GM08714 (cell line): ENCODE measurements at regions not wholly inside any gene's neighbourhood (a gene's known extent, or its start where the extent isn't known, plus 50 kb on each side); places are given as distances from the start of the nearest gene placed in this dataset.

Experiments used
- H3K4me3 ChIP-seq: fragments of 200-500 bp; sonication (Bioruptor generic); 2 replicates; pipeline ENCODE4 v1.5.1; 2014; ENCODE audit warnings: mild to moderate bottlenecking, low read length, inconsistent platforms
- ZNF274 ChIP-seq: IDR thresholded peaks from 2 replicates; pipeline ENCODE4 v1.6.1; 2012; ENCODE audit warnings: mild to moderate bottlenecking, low read depth, low read length

GRCh38 chr2:217016796-217017419 is 157.0 kb upstream of the TNP1 start:
- TF ChIP-seq ZNF274: no peak
- H3K4me3 ChIP-seq: no peak overlapping the region

GRCh38 chr2:217014328-217015105 is 154.7 kb upstream of the TNP1 start:
- no peak for TF ChIP-seq ZNF274

DNA sequence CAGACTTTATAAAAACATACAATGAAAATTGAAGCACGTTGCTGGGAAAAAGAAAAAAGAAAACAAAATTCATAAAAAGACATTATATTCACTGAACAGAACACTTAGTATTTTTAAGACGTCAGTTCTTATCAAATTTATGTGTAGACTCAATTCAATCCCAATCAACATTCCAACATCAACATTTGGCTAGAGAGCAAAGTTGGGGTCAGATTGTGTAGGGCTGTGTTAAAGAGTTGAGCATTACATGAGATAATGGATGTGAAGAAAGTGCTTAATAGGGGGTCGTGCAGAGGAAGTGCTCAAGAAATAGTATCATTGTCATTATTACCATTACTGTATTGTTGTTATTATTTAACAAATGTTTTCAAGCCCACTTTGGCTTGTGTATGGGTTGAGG is 154.1 kb upstream of the TNP1 start:
- no peak for TF ChIP-seq ZNF274
- no peak overlapping the region for H3K4me3 ChIP-seq

More at GRCh38 chr2:217014328-217015105, 154.7 kb upstream of the TNP1 start:
- H3K4me3 ChIP-seq: no peak overlapping the region

DNA sequence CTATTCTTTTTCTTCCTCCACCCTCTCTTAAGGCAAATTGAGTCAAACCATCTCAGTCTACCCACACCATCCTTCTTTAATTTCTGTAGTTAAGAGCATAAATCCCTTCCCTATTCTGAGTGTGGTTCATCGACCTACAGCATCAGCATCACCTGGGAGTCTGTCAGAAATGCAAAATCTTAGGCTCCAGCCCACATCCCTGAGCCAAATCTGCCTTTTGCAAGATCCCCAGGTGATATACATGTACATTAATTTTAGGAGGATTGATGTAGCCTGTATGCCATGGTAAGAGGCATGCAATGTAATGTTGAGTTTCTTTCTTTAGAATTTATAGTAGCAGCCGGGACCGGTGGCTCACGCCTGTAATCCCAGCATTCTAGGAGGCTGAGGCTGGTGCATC is 151.7 kb upstream of the TNP1 start:
- H3K4me3 ChIP-seq: no peak overlapping the region
- no peak for TF ChIP-seq ZNF274

GRCh38 chr2:217010173-217010572 is 150.3 kb upstream of the TNP1 start:
- TF ChIP-seq ZNF274: no peak

DNA sequence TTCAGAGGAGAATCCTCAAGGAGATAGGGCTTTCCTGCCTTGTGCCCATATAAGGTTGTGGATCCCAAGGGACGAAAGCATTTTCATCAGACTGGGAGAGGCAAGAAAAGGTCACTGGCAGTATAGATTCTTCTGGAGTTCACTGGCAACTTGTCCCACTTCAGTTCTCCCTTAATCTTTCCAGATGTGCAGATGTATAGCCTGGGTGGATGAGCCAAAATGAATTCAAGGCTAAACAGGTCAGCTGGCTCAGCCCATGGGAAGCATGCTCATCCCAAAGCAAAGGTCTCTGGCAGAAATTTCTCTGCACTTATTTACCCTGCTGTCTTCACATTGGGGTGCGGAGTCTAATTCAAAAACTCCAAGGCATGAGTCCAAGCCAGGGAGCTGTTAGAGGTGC is 148.9 kb upstream of the TNP1 start:
- no peak for TF ChIP-seq ZNF274
- no peak overlapping the region for H3K4me3 ChIP-seq

More at GRCh38 chr2:217010173-217010572, 150.3 kb upstream of the TNP1 start:
- no peak overlapping the region for H3K4me3 ChIP-seq

DNA sequence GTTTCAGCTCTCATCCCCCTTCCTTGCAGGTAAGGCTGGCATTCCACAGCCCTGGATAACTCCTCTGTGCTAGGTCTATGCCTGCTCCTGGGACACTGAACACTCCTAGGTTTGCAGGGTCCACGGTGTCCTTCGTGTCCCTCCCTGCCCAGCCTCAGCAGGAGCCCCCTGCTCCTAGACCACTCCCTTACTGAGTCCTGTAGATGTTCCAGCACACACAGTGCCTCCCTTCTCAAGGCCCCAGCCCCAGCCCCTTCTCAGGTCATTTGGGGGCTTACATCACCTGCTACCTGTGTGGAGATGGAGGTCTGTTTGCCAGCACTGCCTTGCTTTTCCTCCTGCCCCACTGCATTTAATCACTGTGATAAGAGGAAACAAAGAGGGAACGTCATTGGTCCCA is 146.4 kb upstream of the TNP1 start:
- no peak for TF ChIP-seq ZNF274
- no peak overlapping the region for H3K4me3 ChIP-seq

DNA sequence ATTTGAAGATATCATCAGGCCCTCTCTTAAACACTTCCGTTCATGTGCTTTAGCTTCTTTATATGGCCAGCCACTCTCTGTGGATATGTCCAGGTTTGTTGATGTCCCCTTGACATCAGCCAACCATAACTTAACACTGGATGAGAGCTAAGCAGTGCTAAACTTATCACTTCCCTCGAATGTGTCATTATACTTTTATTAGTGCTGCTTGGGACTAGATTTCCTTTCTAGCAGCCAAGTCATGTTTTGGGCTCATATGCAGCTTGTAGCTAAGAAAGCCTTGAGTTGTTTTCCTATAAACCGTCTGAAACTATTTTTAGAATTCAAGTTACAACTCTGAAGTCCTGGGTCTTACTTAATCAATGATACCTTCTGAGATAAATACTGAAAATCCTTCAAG is 144.8 kb upstream of the TNP1 start:
- no peak overlapping the region for H3K4me3 ChIP-seq
- TF ChIP-seq ZNF274: no peak

DNA sequence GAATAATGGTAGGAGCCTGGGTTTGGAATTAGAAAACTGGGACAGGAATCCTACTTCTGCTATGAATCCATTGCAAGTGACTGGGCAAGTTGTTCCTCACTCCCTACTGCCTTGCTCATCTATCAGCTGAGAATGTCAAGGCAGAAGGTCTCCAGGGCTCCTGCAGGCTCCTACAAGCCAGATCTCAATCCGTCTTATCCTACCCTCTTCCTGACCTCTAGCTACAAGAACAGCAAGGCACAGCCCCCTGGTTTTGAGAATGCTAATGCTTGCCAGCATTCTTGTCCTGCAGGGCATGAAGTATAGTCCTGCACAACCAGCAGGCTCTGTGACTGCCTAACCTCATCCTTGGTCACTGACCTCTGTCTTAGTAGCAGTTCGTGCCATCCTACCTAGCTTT is 141.9 kb upstream of the TNP1 start:
- no peak overlapping the region for H3K4me3 ChIP-seq
- no peak for TF ChIP-seq ZNF274

- TF ChIP-seq ZNF274: no peak
- H3K4me3 ChIP-seq: no peak overlapping the region
These were observed 140.5 kb upstream of the TNP1 start for GRCh38 chr2:217000406-217000805.

- TF ChIP-seq ZNF274: no peak
- H3K4me3 ChIP-seq: no peak overlapping the region
These were observed 136.5 kb upstream of the TNP1 start for GRCh38 chr2:216996279-216996845.

- TF ChIP-seq ZNF274: no peak
- H3K4me3 ChIP-seq: no peak overlapping the region
These were observed 134.5 kb upstream of the TNP1 start for GRCh38 chr2:216994353-216994854.

- TF ChIP-seq ZNF274: no peak
- H3K4me3 ChIP-seq: no peak overlapping the region
These were observed 132.3 kb upstream of the TNP1 start for GRCh38 chr2:216992056-216992675.

DNA sequence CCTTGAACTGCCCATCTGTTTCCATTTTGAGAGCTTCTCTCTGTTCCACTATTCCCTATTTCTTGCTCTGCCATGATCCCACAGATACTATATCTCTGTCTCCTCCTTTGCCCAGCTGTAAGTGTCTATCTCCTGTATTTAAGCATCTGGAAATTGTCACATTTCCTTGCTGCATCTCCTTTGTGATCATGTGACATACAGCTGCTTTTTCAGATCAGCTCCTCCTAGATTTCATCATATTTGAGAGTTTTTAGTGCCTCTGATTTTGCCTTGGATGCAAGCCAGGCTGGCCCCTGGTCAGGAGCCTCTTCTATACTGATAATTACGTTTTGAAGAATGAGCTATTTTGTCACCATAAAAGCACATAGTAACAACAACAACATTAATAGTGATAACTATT is 131.7 kb upstream of the TNP1 start:
- TF ChIP-seq ZNF274: no peak

More for the DNA sequence above, 131.7 kb upstream of the TNP1 start:
- no peak overlapping the region for H3K4me3 ChIP-seq
